ENCODE measurements at regions not wholly inside any gene's neighbourhood (a gene's known extent, or its start where the extent isn't known, plus 50 kb on each side); places are given as distances from the start of the nearest gene placed in this dataset.

- Histone ChIP-seq H3K9me3 (no peaks in the 10 kb centered on the region), H3K4me3 (no peak overlapping the region), H3K27me3 (no peaks in the 10 kb centered on the region), H3K4me1 (ENCODE audit: insufficient read depth) (no peaks in the 10 kb centered on the region), H3K36me3 (no peaks in the 10 kb centered on the region), H3K27ac (no peak overlapping the region)
- 2 to 4% (median 3%) methylated on average over 1 of the region's 1 CpG for WGBS, 3 donors
- DNase-seq = no peak
- TF ChIP-seq EP300 (IDR thresholded peaks at IDR 0.05) = no peak
- no peak for TF ChIP-seq POLR2A (IDR thresholded peaks at IDR 0.05)
- TF ChIP-seq CTCF (IDR thresholded peaks at IDR 0.05) = no peak
- intact Hi-C loops (cut with DNase I) = no loop called here
Observed at GRCh38 chr9:31839273-31839672, 545.2 kb upstream of the ACO1 start.

DNA sequence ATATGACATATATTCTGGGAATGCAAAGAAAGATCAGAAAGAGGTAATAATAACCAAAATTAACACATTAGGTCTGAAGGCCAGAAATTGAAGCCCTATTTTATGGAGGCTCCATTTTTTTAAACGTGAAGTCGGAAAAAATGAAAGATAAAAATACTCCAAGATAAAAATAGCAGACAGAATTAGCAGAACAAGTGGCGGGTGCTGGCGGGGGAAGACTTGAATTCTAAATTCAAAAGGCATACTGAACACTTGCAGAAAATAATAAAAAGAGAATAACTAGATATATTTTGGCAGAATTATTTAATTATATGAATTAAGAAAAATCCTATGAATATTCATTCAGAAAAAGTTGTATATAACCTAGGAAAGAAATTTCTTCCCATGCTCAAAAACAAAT is 543.7 kb upstream of the ACO1 start:
- TF ChIP-seq EP300 (IDR thresholded peaks at IDR 0.05) (no peak), POLR2A (IDR thresholded peaks at IDR 0.05) (no peak), CTCF (IDR thresholded peaks at IDR 0.05) (no peak)
- WGBS, 3 donors = 56 to 83% (median 59%) methylated on average over 4 of the region's 4 CpGs
- Histone ChIP-seq H3K4me3 (no peak overlapping the region), H3K4me1 (ENCODE audit: insufficient read depth) (no peaks in the 10 kb centered on the region), H3K27me3 (no peaks in the 10 kb centered on the region), H3K9me3 (no peaks in the 10 kb centered on the region), H3K36me3 (no peaks in the 10 kb centered on the region), H3K27ac (no peak overlapping the region)
- DNase-seq = no peak
- intact Hi-C loops (cut with DNase I) = no loop called here

- Histone ChIP-seq H3K4me3 (no peak overlapping the region), H3K27ac (no peak overlapping the region), H3K4me1 (ENCODE audit: insufficient read depth) (no peaks in the 10 kb centered on the region), H3K9me3 (no peaks in the 10 kb centered on the region), H3K27me3 (no peaks in the 10 kb centered on the region), H3K36me3 (no peaks in the 10 kb centered on the region)
- intact Hi-C loops (cut with DNase I) = no loop called here
- whole genome bisulfite sequencing, 3 donors = 9 to 19% (median 9%) methylated on average over 1 of the region's 1 CpG
- DNase-seq = no peak
- TF ChIP-seq EP300 (IDR thresholded peaks at IDR 0.05) (no peak), CTCF (IDR thresholded peaks at IDR 0.05) (no peak), POLR2A (IDR thresholded peaks at IDR 0.05) (no peak)
Observed at GRCh38 chr9:31847963-31848362, 536.5 kb upstream of the ACO1 start.

GRCh38 chr9:31848505-31849285 is 535.7 kb upstream of the ACO1 start:
- no peak for TF ChIP-seq CTCF (IDR thresholded peaks at IDR 0.05)
- no peak for TF ChIP-seq POLR2A (IDR thresholded peaks at IDR 0.05)
- TF ChIP-seq EP300 (IDR thresholded peaks at IDR 0.05) = no peak
- no peak overlapping the region for H3K27ac ChIP-seq
- 93 to 95% (median 94%) methylated on average over 19 of the region's 19 CpGs for WGBS, 3 donors

More at GRCh38 chr9:31848505-31849285, 535.7 kb upstream of the ACO1 start:
- Histone ChIP-seq H3K4me3 (no peak overlapping the region), H3K36me3 (no peaks in the 10 kb centered on the region), H3K4me1 (ENCODE audit: insufficient read depth) (no peaks in the 10 kb centered on the region), H3K9me3 (no peaks in the 10 kb centered on the region), H3K27me3 (no peaks in the 10 kb centered on the region)
- intact Hi-C loops (cut with DNase I) = no loop called here
- DNase-seq = no peak

Measured in ovary (tissue), 7 donors.